GM23338 (cell line): ENCODE measurements at regions not wholly inside any gene's neighbourhood (a gene's known extent, or its start where the extent isn't known, plus 50 kb on each side); places are given as distances from the start of the nearest gene placed in this dataset.

Source experiments
- ATAC-seq: fragments of 200-7000 bp; cut with Tn5 transposase; 3 replicates; pipeline ENCODE4 v1.9.1; 2020
- DNase-seq: peaks from one replicate; pipeline ENCODE4 v3.0.0-alpha.2; 2015; ENCODE audit warnings: low spot score
- H2AFZ ChIP-seq: fragments of 200-600 bp; sonication (generic); 2 replicates; pipeline ENCODE4 v1.8.0; 2016; ENCODE audit warnings: antibody characterized with exemption, mild to moderate bottlenecking, moderate library complexity
- H3F3A ChIP-seq: fragments of 200-600 bp; sonication (generic); replicated peaks from 2 replicates; pipeline ENCODE4 v1.8.0; 2017; ENCODE audit warnings: antibody characterized with exemption, mixed run types, low read depth
- H3K27ac ChIP-seq: fragments of 200-600 bp; sonication (generic); 2 replicates; pipeline ENCODE4 v1.6.1; 2016; ENCODE audit warnings: low read depth
- H3K27me3 ChIP-seq: fragments of 200-600 bp; sonication (generic); 2 replicates; pipeline ENCODE4 v1.8.0; 2016; ENCODE audit warnings: mild to moderate bottlenecking, mixed run types, moderate library complexity; ENCODE audit not compliant: insufficient read depth
- H3K36me3 ChIP-seq: fragments of 200-600 bp; sonication (generic); 2 replicates; pipeline ENCODE4 v1.8.0; 2016; ENCODE audit warnings: mild to moderate bottlenecking; ENCODE audit not compliant: insufficient read depth
- H3K4me1 ChIP-seq: fragments of 200-600 bp; sonication (generic); 2 replicates; pipeline ENCODE4 v1.8.0; 2016; ENCODE audit warnings: mild to moderate bottlenecking, moderate library complexity; ENCODE audit not compliant: insufficient read depth
- H3K4me2 ChIP-seq: fragments of 200-600 bp; sonication (generic); 2 replicates; pipeline ENCODE4 v1.7.1; 2017; ENCODE audit warnings: mixed run types
- H3K4me3 ChIP-seq: fragments of 200-600 bp; sonication (generic); 2 replicates; pipeline ENCODE4 v1.6.1; 2016; ENCODE audit warnings: mixed run types
- H3K79me2 ChIP-seq: fragments of 200-600 bp; sonication (generic); replicated peaks from 2 replicates; pipeline ENCODE4 v1.8.0; 2017; ENCODE audit warnings: mild to moderate bottlenecking; ENCODE audit not compliant: insufficient read depth
- H3K9me2 ChIP-seq: fragments of 200-600 bp; sonication (generic); 2 replicates; pipeline ENCODE4 v1.8.0; 2017; ENCODE audit not compliant: insufficient read depth
- H4K20me1 ChIP-seq: fragments of 200-600 bp; sonication (generic); replicated peaks from 2 replicates; pipeline ENCODE4 v1.8.0; 2017; ENCODE audit warnings: mild to moderate bottlenecking; ENCODE audit not compliant: insufficient read depth
- H3K27ac Mint-ChIP-seq: 2 replicates; pipeline ENCODE4 v1.8.0; 2020; ENCODE audit warnings: inconsistent platforms, mild to moderate bottlenecking, moderate library complexity, mixed read lengths
- H3K27me3 Mint-ChIP-seq: 3 replicates; pipeline ENCODE4 v1.8.0; 2022; ENCODE audit warnings: low read depth, mild to moderate bottlenecking, moderate library complexity, mixed read lengths, inconsistent platforms; ENCODE audit not compliant: insufficient read depth, poor library complexity
- H3K36me3 Mint-ChIP-seq: 3 replicates; pipeline ENCODE4 v1.8.0; 2021; ENCODE audit warnings: low read depth, mild to moderate bottlenecking, inconsistent platforms, moderate library complexity, mixed read lengths
- H3K4me1 Mint-ChIP-seq: 3 replicates; pipeline ENCODE4 v1.8.0; 2020; ENCODE audit warnings: mild to moderate bottlenecking, inconsistent platforms, mixed read lengths
- H3K4me3 Mint-ChIP-seq: 3 replicates; pipeline ENCODE4 v1.8.0; 2021; ENCODE audit warnings: moderate library complexity, mild to moderate bottlenecking, inconsistent platforms, mixed read lengths
- H3K9me3 Mint-ChIP-seq: 3 replicates; pipeline ENCODE4 v1.8.0; 2020; ENCODE audit warnings: moderate library complexity, mild to moderate bottlenecking, inconsistent platforms, mixed read lengths
- CREB1 ChIP-seq: fragments of 250-450 bp; sonication (Bioruptor Pico); IDR thresholded peaks from 2 replicates; pipeline ENCODE4 v1.5.0; 2020; ENCODE audit warnings: low read depth, mild to moderate bottlenecking, moderate library complexity
- CTCF ChIP-seq, 2 experiments: fragments of 200-600 bp in 1 of 2; sonication (generic) in 1 of 2; conservative IDR thresholded peaks; 2 replicates each; pipeline versions ENCODE4 v1.5.1 to v1.6.1; 2016 to 2017; ENCODE audit warnings: antibody characterized with exemption in 2 of 2, low read depth in 2 of 2, mild to moderate bottlenecking in 2 of 2, moderate library complexity in 1 of 2
- EZH2 ChIP-seq: fragments of 200-600 bp; sonication (generic); IDR thresholded peaks from one replicate; pipeline ENCODE4 v1.8.0; 2017; ENCODE audit warnings: antibody characterized with exemption, mild to moderate bottlenecking, low read depth; ENCODE audit not compliant: unreplicated experiment
- EZH2phosphoT487 ChIP-seq: fragments of 200-600 bp; sonication (generic); IDR thresholded peaks from one replicate; pipeline ENCODE4 v1.8.1; 2018; ENCODE audit warnings: antibody characterized with exemption; ENCODE audit not compliant: unreplicated experiment
- JUNB ChIP-seq: IDR thresholded peaks from one replicate; pipeline ENCODE4 v1.6.1; 2016; ENCODE audit warnings: antibody characterized with exemption; ENCODE audit not compliant: unreplicated experiment
- NANOG ChIP-seq: IDR thresholded peaks from 2 replicates; pipeline ENCODE4 v1.6.1; 2016; ENCODE audit warnings: antibody characterized with exemption, borderline replicate concordance
- POLR2AphosphoS5 ChIP-seq: IDR thresholded peaks from 2 replicates; pipeline ENCODE4 v1.6.1; 2016; ENCODE audit warnings: antibody characterized with exemption, low read depth
- REST ChIP-seq: IDR thresholded peaks from one replicate; pipeline ENCODE4 v1.6.1; 2018; ENCODE audit warnings: antibody characterized with exemption; ENCODE audit not compliant: unreplicated experiment
- STAT1 ChIP-seq: IDR thresholded peaks from one replicate; pipeline ENCODE4 v1.6.1; 2016; ENCODE audit warnings: antibody characterized with exemption; ENCODE audit not compliant: unreplicated experiment
- ZNF114 ChIP-seq: fragments of 250-450 bp; sonication (Bioruptor Pico); IDR thresholded peaks from 2 replicates; pipeline ENCODE4 v1.5.0; 2020; ENCODE audit warnings: mild to moderate bottlenecking, moderate library complexity
- ZNF462 ChIP-seq: fragments of 250-450 bp; sonication (Bioruptor Pico); IDR thresholded peaks from 2 replicates; pipeline ENCODE4 v1.5.0; 2020; ENCODE audit warnings: mild to moderate bottlenecking, moderate library complexity

- Mint-ChIP-seq H3K27me3 (no peaks in the 10 kb centered on the region), H3K27ac (no peak overlapping the region), H3K4me3 (no peak overlapping the region), H3K9me3 (peaks cover 6% of the 10 kb centered on the region; the same call in 1 of the 3 replicates), H3K4me1 (no peaks in the 10 kb centered on the region), H3K36me3 (peaks cover 7% of the 10 kb centered on the region; the same call in 2 of the 3 replicates)
- DNase-seq (no peak), ATAC-seq (no peak)
- no peaks in the 10 kb centered on the region for H3K36me3 ChIP-seq
- H2AFZ ChIP-seq = no peak overlapping the region
- no peak overlapping the region for H3K4me2 ChIP-seq
- no peaks in the 10 kb centered on the region for H3K79me2 ChIP-seq
- H3K4me3 ChIP-seq = no peak overlapping the region
- no peaks in the 10 kb centered on the region for H4K20me1 ChIP-seq
- H3F3A ChIP-seq = no peaks in the 10 kb centered on the region
- no peak for TF ChIP-seq CREB1 (CRISPR knock-in tag)
- no peak for TF ChIP-seq ZNF462 (CRISPR knock-in tag)
- no peak for TF ChIP-seq EZH2
- TF ChIP-seq ZNF114 = no peak
- TF ChIP-seq NANOG = no peak
- no peak for TF ChIP-seq POLR2AphosphoS5
- TF ChIP-seq JUNB = no peak
- TF ChIP-seq EZH2phosphoT487 = no peak
- TF ChIP-seq CTCF (conservative IDR thresholded peaks at IDR 0.05; ENCODE audit: low read depth in 2 of 2) = no peak
- no peak for TF ChIP-seq REST
- TF ChIP-seq STAT1 = no peak
- no peaks in the 10 kb centered on the region for H3K9me2 ChIP-seq
- no peaks in the 10 kb centered on the region for H3K4me1 ChIP-seq
- no peaks in the 10 kb centered on the region for H3K27me3 ChIP-seq
- no peak overlapping the region for H3K27ac ChIP-seq
Measured at GRCh38 chr11:82041764-82042163, 691.9 kb downstream of the FAM181B start.
